NCI-H187 (cell line): ENCODE measurements at regions not wholly inside any gene's neighbourhood (a gene's known extent, or its start where the extent isn't known, plus 50 kb on each side); places are given as distances from the start of the nearest gene placed in this dataset.

Experiments
- DNase-seq, 2 experiments: peaks; one replicate each; lab custom pipeline; 2025; lab: John Stamatoyannopoulos, UW

- no peak for DNase-seq
These were observed 87.2 kb upstream of the LIFR start for GRCh38 chr5:38643616-38644015.

- DNase-seq: no peak
These were observed 89.1 kb upstream of the LIFR start for GRCh38 chr5:38645508-38645907.

- no peak for DNase-seq
These were observed 92.4 kb upstream of the LIFR start for GRCh38 chr5:38648703-38649291.

- no peak for DNase-seq
These were observed 94.1 kb upstream of the LIFR start for GRCh38 chr5:38650540-38650939.

- DNase-seq: no peak
These were observed 94.5 kb upstream of the LIFR start for GRCh38 chr5:38650946-38651345.

GRCh38 chr5:38651806-38652205, 95.4 kb upstream of the LIFR start:
- no peak for DNase-seq

- DNase-seq: no peak
These were observed 96.9 kb upstream of the LIFR start for GRCh38 chr5:38653389-38653788.

- no peak for DNase-seq
These were observed 99.2 kb upstream of the LIFR start for GRCh38 chr5:38655691-38656090.

- no peak for DNase-seq
These were observed 100.1 kb upstream of the LIFR start for GRCh38 chr5:38656568-38656967.

- no peak for DNase-seq
These were observed 100.6 kb upstream of the LIFR start for GRCh38 chr5:38657020-38657419.

- peak; percentile 91 to 95 for DNase-seq
These were observed 103.8 kb upstream of the LIFR start for GRCh38 chr5:38660194-38660668.

GRCh38 chr5:38662090-38662489, 105.6 kb upstream of the LIFR start:
- no peak for DNase-seq

- DNase-seq: no peak
These were observed 106.8 kb upstream of the LIFR start for GRCh38 chr5:38663249-38663648.

- DNase-seq: no peak
These were observed 110.4 kb upstream of the LIFR start for GRCh38 chr5:38666668-38667498.

GRCh38 chr5:38667499-38667776, 111.0 kb upstream of the LIFR start:
- no peak for DNase-seq

- DNase-seq: no peak
These were observed 113.0 kb upstream of the LIFR start for GRCh38 chr5:38669361-38669880.

GRCh38 chr5:38670066-38670465, 113.6 kb upstream of the LIFR start:
- DNase-seq: no peak

- no peak for DNase-seq
These were observed 114.4 kb upstream of the LIFR start for GRCh38 chr5:38670878-38671277.

GRCh38 chr5:38672059-38672788, 115.8 kb upstream of the LIFR start:
- DNase-seq: no peak

GRCh38 chr5:38673671-38674071, 117.2 kb upstream of the LIFR start:
- DNase-seq: no peak

GRCh38 chr5:38675443-38675842, 119.0 kb upstream of the LIFR start:
- DNase-seq: no peak

GRCh38 chr5:38677636-38678035, 121.2 kb upstream of the LIFR start:
- DNase-seq: no peak

- DNase-seq: no peak
These were observed 121.6 kb upstream of the LIFR start for GRCh38 chr5:38678076-38678475.
